Lower leg skin (tissue), 3 donors: ENCODE measurements at regions not wholly inside any gene's neighbourhood (a gene's known extent, or its start where the extent isn't known, plus 50 kb on each side); places are given as distances from the start of the nearest gene placed in this dataset.

Experiments
- POLR2A ChIP-seq, 2 donors: fragments of 450-650 bp; IDR thresholded peaks; one replicate each; pipeline ENCODE4 v1.6.1; 2016 to 2017; ENCODE audit warnings: antibody characterized with exemption in 2 of 2, mild to moderate bottlenecking in 1 of 2, moderate library complexity in 1 of 2
- TF ChIP-seq, protein P1 (sequence below), 3 donors: fragments of 450-650 bp; IDR thresholded peaks; one replicate each; pipeline ENCODE4 v1.5.1; 2016; ENCODE audit warnings: antibody characterized with exemption in 3 of 3, mild to moderate bottlenecking in 3 of 3, moderate library complexity in 2 of 3

DNA sequence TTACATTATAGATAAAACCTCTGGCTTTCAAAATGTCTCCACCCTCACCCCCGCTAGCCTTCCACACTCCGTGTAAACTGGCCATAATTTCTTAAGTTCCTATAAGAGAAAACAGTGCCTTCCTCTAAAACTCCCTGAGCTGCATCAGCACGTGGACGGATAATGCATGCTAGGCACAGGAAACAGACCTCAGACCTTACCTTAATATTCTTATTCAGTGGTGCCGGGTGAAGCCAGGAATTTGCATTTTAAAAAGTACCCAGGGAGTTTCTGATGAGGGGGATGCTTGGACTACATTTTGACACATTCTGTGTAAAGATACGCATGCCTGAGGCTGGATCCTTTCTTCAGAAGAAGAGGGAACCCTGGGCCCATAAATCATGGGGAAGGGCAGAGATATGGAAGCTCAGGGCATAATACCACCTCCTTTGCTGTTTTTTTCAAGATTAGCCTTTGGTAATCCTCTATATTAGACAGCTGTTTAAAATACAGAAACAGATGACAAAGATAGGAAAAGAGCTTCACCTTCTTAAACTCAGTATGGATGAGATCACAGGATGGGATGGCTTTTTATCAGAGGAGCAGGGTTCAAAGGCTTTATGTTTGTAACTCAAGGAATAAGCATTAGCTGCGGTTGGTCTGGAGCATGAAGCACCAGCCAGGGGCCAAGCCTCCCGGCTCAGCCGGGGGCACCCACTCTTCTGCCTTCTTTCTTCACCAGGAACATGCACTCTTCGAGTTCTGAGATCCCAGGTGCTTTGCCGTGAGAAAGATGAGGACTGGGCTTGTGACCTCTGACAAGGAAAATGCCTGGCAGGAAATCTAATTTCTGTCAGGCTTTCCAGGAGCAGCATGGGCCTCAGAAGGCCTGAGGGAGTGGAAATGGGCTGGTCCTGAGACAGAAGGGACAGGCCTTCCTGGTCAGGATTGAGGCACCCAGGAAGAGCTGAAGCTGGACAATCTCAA lies 218.1 kb upstream of the SOX4 start:
- TF ChIP-seq, protein P1, sequence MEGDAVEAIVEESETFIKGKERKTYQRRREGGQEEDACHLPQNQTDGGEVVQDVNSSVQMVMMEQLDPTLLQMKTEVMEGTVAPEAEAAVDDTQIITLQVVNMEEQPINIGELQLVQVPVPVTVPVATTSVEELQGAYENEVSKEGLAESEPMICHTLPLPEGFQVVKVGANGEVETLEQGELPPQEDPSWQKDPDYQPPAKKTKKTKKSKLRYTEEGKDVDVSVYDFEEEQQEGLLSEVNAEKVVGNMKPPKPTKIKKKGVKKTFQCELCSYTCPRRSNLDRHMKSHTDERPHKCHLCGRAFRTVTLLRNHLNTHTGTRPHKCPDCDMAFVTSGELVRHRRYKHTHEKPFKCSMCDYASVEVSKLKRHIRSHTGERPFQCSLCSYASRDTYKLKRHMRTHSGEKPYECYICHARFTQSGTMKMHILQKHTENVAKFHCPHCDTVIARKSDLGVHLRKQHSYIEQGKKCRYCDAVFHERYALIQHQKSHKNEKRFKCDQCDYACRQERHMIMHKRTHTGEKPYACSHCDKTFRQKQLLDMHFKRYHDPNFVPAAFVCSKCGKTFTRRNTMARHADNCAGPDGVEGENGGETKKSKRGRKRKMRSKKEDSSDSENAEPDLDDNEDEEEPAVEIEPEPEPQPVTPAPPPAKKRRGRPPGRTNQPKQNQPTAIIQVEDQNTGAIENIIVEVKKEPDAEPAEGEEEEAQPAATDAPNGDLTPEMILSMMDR (IDR thresholded peaks at IDR 0.05) = no peak
- no peak for TF ChIP-seq POLR2A (IDR thresholded peaks at IDR 0.05)
